MM.1S (cell line): ENCODE measurements at regions not wholly inside any gene's neighbourhood (a gene's known extent, or its start where the extent isn't known, plus 50 kb on each side); places are given as distances from the start of the nearest gene placed in this dataset.

Experiments
- DNase-seq: peaks from one replicate; pipeline ENCODE4 v3.0.0-alpha.2; 2015
- H2AFZ ChIP-seq: fragments of 300-600 bp; sonication (generic); 2 replicates; pipeline ENCODE4 v1.6.0; 2016; ENCODE audit warnings: antibody characterized with exemption, low read length
- H3F3A ChIP-seq: fragments of 300-600 bp; sonication (generic); 2 replicates; pipeline ENCODE4 v1.6.1; 2016; ENCODE audit warnings: mild to moderate bottlenecking, antibody characterized with exemption, low read length, moderate library complexity, mixed read lengths; ENCODE audit not compliant: insufficient read depth
- H3K27ac ChIP-seq: fragments of 300-600 bp; sonication (generic); 2 replicates; pipeline ENCODE4 v1.5.1; 2016; ENCODE audit warnings: mild to moderate bottlenecking, low read length
- H3K27me3 ChIP-seq: fragments of 300-600 bp; sonication (generic); replicated peaks from 2 replicates; pipeline ENCODE4 v1.6.0; 2016; ENCODE audit warnings: low read length; ENCODE audit not compliant: insufficient read depth
- H3K36me3 ChIP-seq: fragments of 300-600 bp; sonication (generic); replicated peaks from 2 replicates; pipeline ENCODE4 v1.6.1; 2016; ENCODE audit warnings: mild to moderate bottlenecking, low read length, mixed read lengths; ENCODE audit not compliant: insufficient read depth
- H3K4me1 ChIP-seq: fragments of 300-600 bp; sonication (generic); 2 replicates; pipeline ENCODE4 v1.6.1; 2016; ENCODE audit warnings: low read length, mixed read lengths
- H3K4me2 ChIP-seq: fragments of 300-600 bp; sonication (generic); 2 replicates; pipeline ENCODE4 v1.6.0; 2016; ENCODE audit warnings: low read depth, low read length
- H3K4me3 ChIP-seq: fragments of 300-600 bp; sonication (generic); 2 replicates; pipeline ENCODE4 v1.5.1; 2016; ENCODE audit warnings: low read length, mixed read lengths
- H3K79me2 ChIP-seq: fragments of 300-600 bp; sonication (generic); 2 replicates; pipeline ENCODE4 v1.6.1; 2016; ENCODE audit warnings: mixed run types, low read length, mixed read lengths
- H3K9ac ChIP-seq: fragments of 300-600 bp; sonication (generic); 2 replicates; pipeline ENCODE4 v1.6.1; 2016; ENCODE audit warnings: low read length, mixed read lengths
- H3K9me2 ChIP-seq: fragments of 300-600 bp; sonication (generic); replicated peaks from 2 replicates; pipeline ENCODE4 v1.6.1; 2016; ENCODE audit warnings: mild to moderate bottlenecking, low read length, mixed read lengths; ENCODE audit not compliant: insufficient read depth
- H3K9me3 ChIP-seq: fragments of 300-600 bp; sonication (generic); replicated peaks from 2 replicates; pipeline ENCODE4 v1.6.1; 2016; ENCODE audit warnings: mild to moderate bottlenecking, low read length, mixed read lengths; ENCODE audit not compliant: insufficient read depth
- H4K20me1 ChIP-seq: fragments of 300-600 bp; sonication (generic); 2 replicates; pipeline ENCODE4 v1.6.1; 2016; ENCODE audit warnings: mild to moderate bottlenecking, low read length, moderate library complexity, mixed read lengths; ENCODE audit not compliant: insufficient read depth
- CTCF ChIP-seq: fragments of 300-600 bp; sonication (generic); IDR thresholded peaks from 2 replicates; pipeline ENCODE4 v1.5.1; 2016; ENCODE audit warnings: antibody characterized with exemption, low read length, mixed read lengths
- EZH2 ChIP-seq: fragments of 300-600 bp; sonication (generic); optimal IDR thresholded peaks from 2 replicates; pipeline ENCODE3; 2017; ENCODE audit warnings: low read depth, mild to moderate bottlenecking, antibody characterized with exemption, low read length, mixed read lengths
- EZH2phosphoT487 ChIP-seq: fragments of 300-600 bp; sonication (generic); IDR thresholded peaks from 2 replicates; pipeline ENCODE4 v1.6.1; 2018; ENCODE audit warnings: antibody characterized with exemption, low read length

GRCh38 chr6:11875325-11876109 is 96.9 kb upstream of the ADTRP start:
- Histone ChIP-seq H3K36me3 (no peaks in the 10 kb centered on the region), H3K9ac (no peak overlapping the region), H3F3A (no peaks in the 10 kb centered on the region), H3K4me2 (no peak overlapping the region), H3K9me3 (no peaks in the 10 kb centered on the region), H3K27ac (no peak overlapping the region), H2AFZ (no peak overlapping the region), H3K4me1 (peaks cover 14% of the 10 kb centered on the region), H3K79me2 (no peaks in the 10 kb centered on the region), H3K27me3 (no peaks in the 10 kb centered on the region), H4K20me1 (no peaks in the 10 kb centered on the region), H3K9me2 (no peaks in the 10 kb centered on the region), H3K4me3 (no peak overlapping the region)
- no peak for DNase-seq
- TF ChIP-seq CTCF (no peak), EZH2phosphoT487 (no peak), EZH2 (no peak)

- Histone ChIP-seq H4K20me1 (no peaks in the 10 kb centered on the region), H2AFZ (no peak overlapping the region), H3K9ac (no peak overlapping the region), H3K4me2 (no peak overlapping the region), H3K79me2 (no peaks in the 10 kb centered on the region), H3K4me3 (no peak overlapping the region), H3K4me1 (no peaks in the 10 kb centered on the region), H3F3A (no peaks in the 10 kb centered on the region), H3K9me3 (no peaks in the 10 kb centered on the region), H3K9me2 (no peaks in the 10 kb centered on the region), H3K27me3 (no peaks in the 10 kb centered on the region), H3K36me3 (no peaks in the 10 kb centered on the region), H3K27ac (no peak overlapping the region)
- no peak for DNase-seq
- no peak for TF ChIP-seq EZH2
Observed at GRCh38 chr6:11869672-11870340, 91.2 kb upstream of the ADTRP start.

GRCh38 chr6:11868392-11868791 is 89.8 kb upstream of the ADTRP start:
- Histone ChIP-seq H2AFZ (no peak overlapping the region), H3K36me3 (no peaks in the 10 kb centered on the region), H3K27me3 (no peaks in the 10 kb centered on the region), H3K27ac (no peak overlapping the region), H3F3A (no peaks in the 10 kb centered on the region), H3K9me2 (no peaks in the 10 kb centered on the region), H3K4me2 (no peak overlapping the region), H3K4me1 (no peaks in the 10 kb centered on the region), H3K9ac (no peak overlapping the region), H3K9me3 (no peaks in the 10 kb centered on the region), H4K20me1 (no peaks in the 10 kb centered on the region), H3K79me2 (no peaks in the 10 kb centered on the region), H3K4me3 (no peak overlapping the region)
- no peak for DNase-seq
- TF ChIP-seq CTCF, result no peak
- no peak for TF ChIP-seq EZH2
- TF ChIP-seq EZH2phosphoT487, result no peak
